HCT116 (cell line): ENCODE measurements at regions not wholly inside any gene's neighbourhood (a gene's known extent, or its start where the extent isn't known, plus 50 kb on each side); places are given as distances from the start of the nearest gene placed in this dataset.

Experiments
- ATAC-seq: fragments of 200-7000 bp; cut with Tn5 transposase; 2 replicates; pipeline ENCODE4 v1.9.1; 2020; ENCODE audit warnings: mild to moderate bottlenecking, moderate library complexity
- BruUV-seq: library from RNA; stranded (reverse); fragments of 400-500 nt; replicated peaks from 2 replicates; lab custom pipeline; 2021; lab: Mats Ljungman, UMichigan
- CTCF ChIA-PET: fragments of 300-600 bp; sonication (Branson Sonifier 250); formaldehyde crosslinking; loops from one replicate; lab custom pipeline; 2021; ENCODE audit warnings: antibody characterized with exemption; lab: Charles Lee
- POLR2A ChIA-PET: fragments of 300-600, 350-600 bp; sonication (Branson Sonifier 250); formaldehyde crosslinking; loops from one replicate; lab custom pipeline; 2021; ENCODE audit warnings: antibody characterized with exemption; lab: Charles Lee
- RAD21 ChIA-PET, 2 experiments: fragments of 300-600 bp; sonication (Branson Sonifier 250); formaldehyde crosslinking; loops; one replicate each; lab custom pipeline; 2023; ENCODE audit warnings: low total read pairs in 2 of 2; ENCODE audit not compliant: uncharacterized antibody in 2 of 2, unreplicated experiment in 2 of 2, low non-redundant PET in 1 of 2; lab: Charles Lee
- DNase-seq: peaks from one replicate; pipeline ENCODE4 v3.0.0-alpha.2; 2010; ENCODE audit warnings: low read depth, low spot score
- H2AFZ ChIP-seq: fragments of 200-600 bp; shearing (Covaris generic), sonication (generic); 2 replicates; pipeline ENCODE4 v1.6.1; 2017; ENCODE audit warnings: low read depth, mixed run types, mixed read lengths, antibody characterized with exemption, low read length; ENCODE audit not compliant: poor library complexity, severe bottlenecking
- H3K27ac ChIP-seq: 2 replicates; pipeline ENCODE4 v1.5.1; 2012; ENCODE audit warnings: low read depth, low read length
- H3K27me3 ChIP-seq: fragments of 200-600 bp; sonication (generic); 2 replicates; pipeline ENCODE4 v1.6.1; 2016; ENCODE audit warnings: mixed run types, low read length, mixed read lengths; ENCODE audit not compliant: insufficient read depth
- H3K36me3 ChIP-seq, 2 experiments: fragments of 200-500 bp in 1 of 2; fragments of 200-600 bp in 1 of 2; sonication (Bioruptor generic) in 1 of 2; sonication (generic) in 1 of 2; 2 replicates each; pipeline versions ENCODE4 v1.5.1 to v1.6.1; 2014 to 2016; ENCODE audit warnings: low read length in 2 of 2, inconsistent platforms in 1 of 2, mixed read lengths in 1 of 2, mixed run types in 1 of 2; ENCODE audit not compliant: insufficient read depth in 2 of 2, control insufficient read depth in 1 of 2
- H3K4me1 ChIP-seq, 2 experiments: fragments of 200-600 bp in 1 of 2; sonication (generic) in 1 of 2; 2 replicates each; pipeline versions ENCODE4 v1.5.1 to v1.6.1; 2012 to 2017; ENCODE audit warnings: low read length in 2 of 2, inconsistent platforms in 1 of 2, mild to moderate bottlenecking in 1 of 2, mixed read lengths in 1 of 2, mixed run types in 1 of 2, moderate library complexity in 1 of 2; ENCODE audit not compliant: insufficient read depth in 2 of 2, control insufficient read depth in 1 of 2
- H3K4me2 ChIP-seq: fragments of 200-600 bp; sonication (generic); 2 replicates; pipeline ENCODE4 v1.6.1; 2017; ENCODE audit warnings: mixed run types, low read length, mixed read lengths
- H3K4me3 ChIP-seq, 2 experiments: fragments of 200-600 bp in 1 of 2; sonication (generic) in 1 of 2; replicated peaks in 1 of 2; 2 replicates each; pipeline ENCODE4 v1.5.1; 2011 to 2016; ENCODE audit warnings: low read length in 2 of 2, control low read depth in 1 of 2, low read depth in 1 of 2, mild to moderate bottlenecking in 1 of 2, mixed read lengths in 1 of 2, mixed run types in 1 of 2
- H3K79me2 ChIP-seq: fragments of 200-600 bp; sonication (generic); 2 replicates; pipeline ENCODE4 v1.6.1; 2017; ENCODE audit warnings: mild to moderate bottlenecking, mixed run types, low read length, moderate library complexity, mixed read lengths; ENCODE audit not compliant: insufficient read depth
- H3K9ac ChIP-seq: fragments of 200-600 bp; sonication (generic); 2 replicates; pipeline ENCODE4 v1.6.1; 2016; ENCODE audit warnings: low read length, mixed read lengths
- H3K9me2 ChIP-seq: fragments of 200-600 bp; sonication (generic), shearing (Covaris generic); 2 replicates; pipeline ENCODE4 v1.6.1; 2017; ENCODE audit warnings: mixed run types, mild to moderate bottlenecking, moderate library complexity; ENCODE audit not compliant: insufficient read depth
- H3K9me3 ChIP-seq, 2 experiments: fragments of 200-500 bp in 1 of 2; fragments of 200-600 bp in 1 of 2; sonication (Bioruptor generic) in 1 of 2; sonication (generic) in 1 of 2; 2 replicates each; pipeline ENCODE4 v1.6.1; 2014 to 2017; ENCODE audit warnings: low read length in 2 of 2, mixed read lengths in 2 of 2, inconsistent platforms in 1 of 2, low read depth in 1 of 2, mild to moderate bottlenecking in 1 of 2, mixed run types in 1 of 2, moderate library complexity in 1 of 2; ENCODE audit not compliant: control insufficient read depth in 1 of 2, insufficient read depth in 1 of 2
- H4K20me1 ChIP-seq: fragments of 200-600 bp; sonication (generic), shearing (Covaris generic); 2 replicates; pipeline ENCODE4 v1.6.1; 2017; ENCODE audit warnings: mixed run types, mild to moderate bottlenecking, moderate library complexity; ENCODE audit not compliant: insufficient read depth
- CBX3 ChIP-seq: IDR thresholded peaks from 2 replicates; pipeline ENCODE4 v1.6.1; 2012; ENCODE audit warnings: low read depth
- EZH2phosphoT487 ChIP-seq: fragments of 200-600 bp; IDR thresholded peaks from 2 replicates; pipeline ENCODE4 v1.6.1; 2018; ENCODE audit warnings: antibody characterized with exemption, borderline replicate concordance
- JUND ChIP-seq: IDR thresholded peaks from 2 replicates; pipeline ENCODE4 v1.6.1; 2012
- MAX ChIP-seq: IDR thresholded peaks from 2 replicates; pipeline ENCODE4 v1.6.1; 2012
- POLR2A ChIP-seq: IDR thresholded peaks from 2 replicates; pipeline ENCODE4 v1.7.0; 2011; ENCODE audit warnings: borderline replicate concordance; ENCODE audit not compliant: insufficient read depth, insufficient read length; ENCODE audit errors: extremely low read depth
- SRF ChIP-seq: IDR thresholded peaks from 2 replicates; pipeline ENCODE4 v1.6.1; 2012; ENCODE audit warnings: low read depth
- TCF7L2 ChIP-seq: IDR thresholded peaks from 2 replicates; pipeline ENCODE4 v1.7.0; 2011; ENCODE audit warnings: borderline replicate concordance, inconsistent platforms; ENCODE audit not compliant: insufficient read depth, insufficient read length; ENCODE audit errors: extremely low read depth
- YY1 ChIP-seq: IDR thresholded peaks from 2 replicates; pipeline ENCODE4 v1.6.1; 2011; ENCODE audit warnings: low read length, low read depth, moderate library complexity, mild to moderate bottlenecking; ENCODE audit not compliant: insufficient replicate concordance; ENCODE audit errors: extremely low read depth
- ZBTB33 ChIP-seq: IDR thresholded peaks from 2 replicates; pipeline ENCODE4 v1.6.1; 2011; ENCODE audit warnings: mild to moderate bottlenecking, low read length, moderate library complexity; ENCODE audit not compliant: insufficient replicate concordance; ENCODE audit errors: extremely low read depth
- ZFX ChIP-seq: fragments of 450-650 bp; IDR thresholded peaks from 2 replicates; pipeline ENCODE4 v1.6.1; 2017
- intact Hi-C: fragments of 100-400 bp; cut with micrococcal nuclease; formaldehyde crosslinking; loops from 2 replicates; pipeline ENCODE4 v1.10.0; 2022
- TF ChIP-seq, protein P1 (sequence below), 3 experiments: fragments of 200-600 bp in 1 of 3; sonication (generic) in 1 of 3; IDR thresholded peaks in 2 of 3; conservative IDR thresholded peaks in 1 of 3; 2 replicates each; pipeline ENCODE4 v1.5.1; 2012 to 2017; ENCODE audit warnings: low read depth in 2 of 3, low read length in 2 of 3, antibody characterized with exemption in 1 of 3, borderline replicate concordance in 1 of 3, control low read depth in 1 of 3, mild to moderate bottlenecking in 1 of 3, mixed read lengths in 1 of 3, mixed run types in 1 of 3, moderate library complexity in 1 of 3; ENCODE audit not compliant: insufficient read depth in 1 of 3
- TF ChIP-seq, protein P2 (sequence below): IDR thresholded peaks from 2 replicates; pipeline ENCODE4 v1.6.1; 2012

- no peak for TF ChIP-seq ZBTB33
- TF ChIP-seq MAX = no peak
- no peak for TF ChIP-seq CBX3
These were observed 238.5 kb upstream of the FANCL start (continued) for GRCh38 chr2:58479535-58480140.

DNA sequence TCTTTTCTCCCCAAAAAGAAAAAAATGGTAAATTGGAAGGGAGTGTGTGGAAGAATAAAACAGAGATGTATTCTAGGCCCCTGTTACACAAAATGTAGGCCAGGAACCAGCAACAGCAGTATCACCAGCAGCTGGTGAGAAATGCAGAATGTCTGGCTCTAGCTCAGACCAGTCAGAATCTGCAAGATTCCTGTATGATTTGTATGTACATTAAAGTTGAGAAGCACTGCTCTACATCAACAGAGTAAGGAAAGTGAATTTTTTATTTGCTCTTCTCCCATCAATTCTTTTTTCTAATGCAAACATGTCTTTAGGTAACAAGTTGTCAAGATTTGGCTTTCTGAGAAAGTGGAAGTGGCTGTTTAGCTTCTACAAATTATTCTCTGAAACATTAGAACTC lies 235.4 kb upstream of the FANCL start:
- no peaks in the 10 kb centered on the region for H3K9me3 ChIP-seq
- no peak overlapping the region for H3K4me2 ChIP-seq
- no peak for DNase-seq
- no peaks in the 10 kb centered on the region for H3K9me2 ChIP-seq
- H4K20me1 ChIP-seq = no peaks in the 10 kb centered on the region
- no peak for ATAC-seq
- no peak overlapping the region for H3K4me3 ChIP-seq
- H3K4me1 ChIP-seq = no peaks in the 10 kb centered on the region
- no peak for TF ChIP-seq EZH2phosphoT487
- TF ChIP-seq YY1 = no peak
- no peak for TF ChIP-seq MAX
- TF ChIP-seq, protein P1, sequence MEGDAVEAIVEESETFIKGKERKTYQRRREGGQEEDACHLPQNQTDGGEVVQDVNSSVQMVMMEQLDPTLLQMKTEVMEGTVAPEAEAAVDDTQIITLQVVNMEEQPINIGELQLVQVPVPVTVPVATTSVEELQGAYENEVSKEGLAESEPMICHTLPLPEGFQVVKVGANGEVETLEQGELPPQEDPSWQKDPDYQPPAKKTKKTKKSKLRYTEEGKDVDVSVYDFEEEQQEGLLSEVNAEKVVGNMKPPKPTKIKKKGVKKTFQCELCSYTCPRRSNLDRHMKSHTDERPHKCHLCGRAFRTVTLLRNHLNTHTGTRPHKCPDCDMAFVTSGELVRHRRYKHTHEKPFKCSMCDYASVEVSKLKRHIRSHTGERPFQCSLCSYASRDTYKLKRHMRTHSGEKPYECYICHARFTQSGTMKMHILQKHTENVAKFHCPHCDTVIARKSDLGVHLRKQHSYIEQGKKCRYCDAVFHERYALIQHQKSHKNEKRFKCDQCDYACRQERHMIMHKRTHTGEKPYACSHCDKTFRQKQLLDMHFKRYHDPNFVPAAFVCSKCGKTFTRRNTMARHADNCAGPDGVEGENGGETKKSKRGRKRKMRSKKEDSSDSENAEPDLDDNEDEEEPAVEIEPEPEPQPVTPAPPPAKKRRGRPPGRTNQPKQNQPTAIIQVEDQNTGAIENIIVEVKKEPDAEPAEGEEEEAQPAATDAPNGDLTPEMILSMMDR (IDR thresholded peaks at IDR 0.05 in 2 of 3, conservative IDR thresholded peaks at IDR 0.05 in 1 of 3; ENCODE audit: borderline replicate concordance in 1 of 3, insufficient read depth in 1 of 3, low read depth in 2 of 3, low read length in 2 of 3) = no peak
- no peak for TF ChIP-seq SRF
- TF ChIP-seq, protein P2, sequence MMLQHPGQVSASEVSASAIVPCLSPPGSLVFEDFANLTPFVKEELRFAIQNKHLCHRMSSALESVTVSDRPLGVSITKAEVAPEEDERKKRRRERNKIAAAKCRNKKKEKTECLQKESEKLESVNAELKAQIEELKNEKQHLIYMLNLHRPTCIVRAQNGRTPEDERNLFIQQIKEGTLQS = no peak
- TF ChIP-seq POLR2A = no peak
- TF ChIP-seq TCF7L2 = no peak
- TF ChIP-seq ZFX = no peak
- no peak for TF ChIP-seq JUND
- CTCF ChIA-PET = no interaction called here
- intact Hi-C loops = no loop called here
- no peak overlapping the region for H3K9ac ChIP-seq
- no peaks in the 10 kb centered on the region for H3K36me3 ChIP-seq
- BruUV-seq = no TSS peak
- no peak overlapping the region for H2AFZ ChIP-seq
- POLR2A ChIA-PET = no interaction called here
- no peak overlapping the region for H3K27ac ChIP-seq
- no peaks in the 10 kb centered on the region for H3K79me2 ChIP-seq
- H3K27me3 ChIP-seq = no peaks in the 10 kb centered on the region
- RAD21 ChIA-PET = no interaction called here
